Skeletal muscle cell (primary cell): ENCODE measurements at regions not wholly inside any gene's neighbourhood (a gene's known extent, or its start where the extent isn't known, plus 50 kb on each side); places are given as distances from the start of the nearest gene placed in this dataset.
"Not testable (repeated sequence)": the region's sequence is repeated elsewhere in the genome, so short reads cannot be mapped to it uniquely, and the experiment has no call there.

ENCODE experiments used
- DNase-seq: peaks from one replicate; pipeline ENCODE4 v3.0.0-alpha.2; 2010; ENCODE audit warnings: low read depth
- H3K4me3 ChIP-seq: 2 replicates; pipeline ENCODE4 v1.5.1; 2011; ENCODE audit warnings: low read depth, mild to moderate bottlenecking, control low read depth, low read length, moderate library complexity

DNA sequence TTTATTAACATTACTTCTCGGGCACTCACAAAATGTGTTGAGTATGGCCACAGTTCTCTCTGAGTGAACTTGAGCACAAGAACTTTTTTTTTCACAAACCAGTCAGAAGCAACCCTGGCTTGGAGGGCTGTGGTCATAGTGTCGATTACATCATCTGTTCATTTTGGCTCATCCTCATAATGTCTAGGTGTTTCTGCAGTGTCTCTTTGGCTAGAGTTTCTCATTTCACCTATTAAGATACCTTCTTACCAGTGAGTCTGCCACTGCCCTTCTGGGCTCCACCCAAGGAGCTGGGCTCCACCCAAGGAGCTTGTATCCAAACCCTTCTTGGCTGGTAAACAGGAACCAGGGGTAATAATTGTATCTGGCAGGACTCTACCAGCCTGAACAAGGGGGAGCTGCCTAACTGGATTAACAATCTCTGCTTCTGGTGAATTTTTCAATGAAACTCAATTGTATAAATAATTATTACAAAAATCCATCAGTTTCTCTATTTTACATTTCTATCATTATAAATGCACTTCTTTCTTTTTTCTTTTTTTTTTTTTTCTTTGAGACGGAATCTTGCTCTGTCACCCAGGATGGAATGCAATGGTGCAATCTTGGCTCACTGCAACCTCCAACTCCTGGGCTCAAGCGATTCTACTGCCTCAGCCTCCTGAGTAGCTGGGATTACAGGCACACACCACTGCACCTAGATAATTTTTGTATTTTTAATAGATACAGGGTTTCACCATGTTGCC is 667.7 kb upstream of the SLIT2 start:
- peak; percentile 43 for DNase-seq
- H3K4me3 ChIP-seq: no peak overlapping the region

DNA sequence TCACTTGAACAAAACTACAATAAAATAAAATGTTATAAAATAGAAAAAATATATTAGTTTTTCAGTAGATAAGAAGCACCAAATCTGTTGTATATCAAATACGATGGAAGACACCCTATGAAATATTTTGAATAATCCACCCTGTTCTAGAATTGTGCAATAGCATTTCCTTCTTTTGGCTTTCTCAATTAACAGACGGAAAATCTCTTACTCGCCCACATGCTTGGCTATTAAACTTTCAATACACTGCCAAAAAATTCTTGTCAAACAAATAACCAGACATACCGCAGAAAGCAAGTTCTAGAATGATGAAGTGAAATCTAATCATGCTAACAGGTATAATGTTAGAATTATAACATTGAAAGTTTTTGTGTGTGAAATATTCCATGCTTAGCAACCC is 671.6 kb upstream of the SLIT2 start:
- no peak overlapping the region for H3K4me3 ChIP-seq
- peak; percentile 14 for DNase-seq

DNA sequence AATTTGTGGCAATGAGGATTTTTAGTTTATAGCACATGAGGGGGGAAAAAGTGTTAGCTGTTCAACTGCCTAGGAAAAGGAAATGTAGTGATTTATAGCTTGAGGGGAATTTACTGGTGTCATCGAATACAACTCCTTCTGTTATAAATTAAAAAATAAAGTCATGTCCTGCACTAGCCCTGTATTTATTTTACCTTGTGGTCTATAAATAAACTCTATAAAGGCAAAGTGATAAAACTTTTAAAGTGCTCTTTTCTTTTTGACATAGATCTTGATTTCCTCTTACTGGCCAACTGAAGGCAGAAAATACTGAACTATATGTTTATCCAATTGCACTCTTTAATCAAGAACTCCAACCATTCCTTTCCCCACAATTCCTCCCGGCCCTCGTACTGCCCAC is 672.1 kb upstream of the SLIT2 start:
- H3K4me3 ChIP-seq: no peak overlapping the region
- DNase-seq: no peak

DNA sequence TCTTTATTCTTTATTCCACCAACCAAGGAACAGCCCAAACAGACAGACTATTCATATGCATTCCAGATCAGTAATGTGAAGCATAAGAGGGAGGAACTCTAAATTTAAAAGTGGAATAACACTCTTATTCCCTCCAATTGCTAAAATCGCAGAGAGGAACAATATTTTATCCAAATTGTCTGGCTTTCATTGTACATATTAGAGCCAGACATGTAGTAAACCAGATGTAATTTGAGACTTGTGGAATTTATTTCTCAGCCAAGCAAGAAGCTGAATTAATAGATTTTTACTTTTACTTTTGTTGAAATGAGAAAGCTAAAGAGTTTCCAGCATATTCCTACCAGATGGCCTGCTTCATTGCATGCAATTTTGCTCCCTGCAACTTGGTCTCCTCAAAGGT is 674.6 kb upstream of the SLIT2 start:
- no peak overlapping the region for H3K4me3 ChIP-seq
- no peak for DNase-seq

DNA sequence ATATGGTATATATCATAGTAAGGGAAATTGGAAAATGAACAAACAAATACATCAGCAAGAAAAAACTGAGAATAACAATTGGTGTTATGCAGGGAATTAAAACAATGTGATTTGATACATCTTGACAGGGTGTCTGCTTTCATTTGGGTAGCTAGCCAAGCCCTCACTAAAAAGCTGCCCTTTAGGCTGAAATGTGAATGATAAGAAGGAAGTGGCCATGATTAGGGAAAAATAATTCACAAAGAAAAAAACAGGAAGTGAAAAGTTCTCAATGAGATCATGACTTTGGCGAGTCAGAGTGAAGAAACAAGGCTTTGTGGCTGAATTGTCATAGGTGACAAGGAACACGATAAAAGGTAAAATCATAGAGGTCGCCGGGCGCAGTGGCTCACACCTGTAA is 675.8 kb upstream of the SLIT2 start:
- DNase-seq: no peak
- no peak overlapping the region for H3K4me3 ChIP-seq

DNA sequence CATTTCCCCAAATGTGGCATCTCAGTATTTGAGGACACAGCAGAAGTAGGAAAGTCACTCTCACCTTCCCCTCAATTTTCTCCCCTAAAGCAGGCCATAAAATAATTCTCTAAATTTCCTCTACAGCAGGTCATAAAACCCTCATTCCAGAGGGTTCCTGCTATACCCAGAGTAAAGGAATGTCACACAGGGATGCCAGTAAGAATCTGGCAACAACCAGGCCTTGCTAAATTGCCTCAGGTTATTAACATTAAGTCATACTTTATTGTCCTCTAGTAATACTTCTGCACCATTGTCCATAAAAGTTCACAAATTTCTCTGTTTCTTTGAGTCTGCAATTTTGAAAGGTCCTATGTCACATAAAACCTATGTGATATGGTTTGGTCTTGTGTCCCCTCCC is 685.7 kb upstream of the SLIT2 start:
- no peak overlapping the region for H3K4me3 ChIP-seq
- no peak for DNase-seq

DNA sequence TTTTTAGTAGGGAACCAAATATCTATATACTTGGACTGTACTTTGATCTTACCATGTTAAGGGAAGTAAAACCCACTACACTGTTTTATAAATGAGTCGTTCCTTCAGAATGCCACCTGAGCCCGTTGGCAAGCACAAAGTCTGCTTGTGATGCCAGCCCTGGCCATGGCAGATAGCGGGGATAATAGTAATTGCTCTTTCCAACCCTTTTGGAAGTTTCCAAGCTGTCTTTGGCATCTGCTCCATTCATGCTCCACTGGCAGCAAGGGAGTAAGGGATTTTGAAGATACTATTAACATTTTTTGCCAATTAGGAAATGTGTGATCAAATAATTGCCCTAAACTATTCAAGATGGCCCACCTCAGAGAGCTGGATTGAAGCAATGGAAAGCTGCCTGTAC is 689.2 kb upstream of the SLIT2 start:
- no peak overlapping the region for H3K4me3 ChIP-seq
- DNase-seq: no peak

DNA sequence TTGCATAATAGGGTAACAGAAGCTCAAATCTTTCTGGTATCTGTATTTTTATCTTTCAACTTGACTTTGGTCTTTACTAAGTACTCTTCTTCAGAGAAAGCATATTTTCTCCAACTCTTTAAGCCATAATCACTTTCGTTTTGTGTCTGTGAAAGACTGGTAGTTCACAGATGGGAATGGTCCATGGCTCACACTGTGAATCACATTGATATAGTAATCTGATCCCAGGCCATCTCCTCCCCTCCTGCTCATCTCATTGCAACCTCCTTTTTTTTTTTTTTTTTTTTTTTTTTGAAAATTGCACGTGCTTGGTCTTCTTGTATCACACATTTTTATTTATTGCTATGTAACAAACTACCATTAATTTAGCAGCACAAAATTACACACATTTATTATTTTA is 694.5 kb upstream of the SLIT2 start:
- H3K4me3 ChIP-seq: no peak overlapping the region
- DNase-seq: peak; percentile 0

DNA sequence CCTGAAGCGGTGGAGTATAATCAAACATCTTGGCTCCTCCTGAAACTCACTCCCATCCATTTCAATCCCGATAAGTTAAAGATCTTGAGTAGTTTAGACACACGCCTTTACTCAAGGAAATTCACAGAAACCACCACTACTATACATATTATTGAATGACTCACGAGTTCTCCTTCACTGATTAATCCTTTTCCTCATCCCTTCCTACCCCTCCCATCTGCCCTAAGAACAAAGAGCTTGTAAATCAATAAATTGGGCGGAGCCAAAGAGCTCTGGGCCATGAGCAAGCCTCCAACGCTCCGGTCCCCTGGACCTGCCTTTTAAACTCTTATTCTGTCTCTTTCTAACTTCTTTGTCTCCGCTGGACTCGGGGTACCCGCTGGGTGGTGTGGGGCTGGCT is 695.4 kb upstream of the SLIT2 start:
- DNase-seq, H3K4me3 ChIP-seq: not testable (repeated sequence)

DNA sequence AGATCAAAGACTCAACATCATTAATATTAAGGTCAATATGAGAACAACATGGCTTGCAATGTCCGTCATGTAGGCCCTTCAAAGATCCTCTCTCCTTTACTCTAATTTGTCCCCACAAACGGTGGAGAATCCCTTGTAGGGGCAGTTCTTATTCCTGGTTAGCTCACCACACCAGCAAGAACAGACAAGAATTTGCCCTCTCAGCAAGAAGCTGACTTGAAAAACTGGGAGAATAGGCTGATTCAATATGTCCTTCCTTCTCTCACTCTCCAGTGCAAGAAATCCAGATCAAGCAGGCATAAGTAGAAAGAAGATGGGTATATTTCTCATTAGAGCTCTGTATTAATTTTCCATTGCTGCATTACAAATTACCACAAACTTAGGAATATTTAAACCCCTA is 704.2 kb upstream of the SLIT2 start:
- no peak for DNase-seq
- H3K4me3 ChIP-seq: no peak overlapping the region

DNA sequence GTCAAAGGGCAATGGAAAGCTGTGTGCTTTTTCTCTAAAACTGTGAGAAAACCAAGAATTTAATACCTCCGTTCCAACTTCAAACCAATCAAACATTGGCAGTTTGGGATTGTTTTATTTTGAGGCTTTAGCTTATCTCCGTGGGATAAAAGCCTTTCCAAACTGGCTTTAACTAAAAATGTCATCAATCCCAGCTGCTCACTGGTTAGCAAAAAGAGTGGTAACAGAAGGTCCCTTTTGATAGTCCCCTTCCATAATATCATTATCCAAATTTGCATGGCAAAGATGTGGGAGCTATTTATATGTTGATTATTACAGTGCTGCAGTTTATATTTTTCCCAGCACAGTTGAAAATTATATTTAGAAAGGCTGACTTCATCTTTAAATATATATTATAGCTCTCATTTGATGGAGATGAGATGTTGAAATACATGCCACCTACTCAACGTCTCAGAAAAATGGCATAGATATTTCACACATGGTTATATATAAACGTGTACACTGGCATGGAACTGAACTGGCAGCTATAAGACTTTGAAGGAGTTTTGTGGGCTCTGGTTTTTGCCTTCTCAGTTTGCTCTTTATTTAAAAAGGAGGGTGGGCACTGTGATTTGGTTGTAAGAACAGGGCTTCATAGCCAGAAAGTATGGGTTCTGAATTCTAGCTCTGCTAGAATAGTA is 707.1 kb upstream of the SLIT2 start:
- DNase-seq: no peak
- no peak overlapping the region for H3K4me3 ChIP-seq

DNA sequence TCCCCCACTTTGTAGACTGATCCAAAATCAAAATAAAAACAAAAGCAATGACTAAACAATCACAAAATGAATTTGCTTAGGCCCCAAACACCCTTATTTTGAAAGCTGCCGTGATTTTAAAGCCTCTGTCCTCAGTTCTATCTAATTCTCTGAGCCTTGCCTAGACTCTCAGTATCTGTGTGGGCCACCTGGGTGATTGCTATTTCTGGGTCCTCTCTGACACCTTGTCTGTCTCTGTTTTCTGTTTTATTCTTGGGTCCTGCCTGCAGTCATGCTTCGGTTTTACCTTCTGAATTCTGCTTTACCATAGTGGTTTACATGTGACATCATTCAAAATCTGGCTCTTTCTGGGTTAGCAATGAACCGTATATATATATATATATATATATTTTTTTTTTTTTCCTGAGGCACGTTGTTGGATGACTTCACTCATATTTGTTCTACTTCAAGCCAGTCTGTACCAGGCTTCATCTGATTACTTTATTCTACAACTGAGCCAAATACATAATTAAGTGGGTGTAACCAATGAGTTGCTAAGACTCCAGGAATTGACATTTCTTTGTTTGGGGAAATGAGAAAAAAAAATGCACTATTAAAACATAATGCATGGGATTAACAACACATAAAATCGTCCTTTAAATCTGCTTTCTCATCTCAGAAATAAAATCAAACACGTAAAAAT is 710.7 kb upstream of the SLIT2 start:
- H3K4me3 ChIP-seq: no peak overlapping the region
- no peak for DNase-seq

DNA sequence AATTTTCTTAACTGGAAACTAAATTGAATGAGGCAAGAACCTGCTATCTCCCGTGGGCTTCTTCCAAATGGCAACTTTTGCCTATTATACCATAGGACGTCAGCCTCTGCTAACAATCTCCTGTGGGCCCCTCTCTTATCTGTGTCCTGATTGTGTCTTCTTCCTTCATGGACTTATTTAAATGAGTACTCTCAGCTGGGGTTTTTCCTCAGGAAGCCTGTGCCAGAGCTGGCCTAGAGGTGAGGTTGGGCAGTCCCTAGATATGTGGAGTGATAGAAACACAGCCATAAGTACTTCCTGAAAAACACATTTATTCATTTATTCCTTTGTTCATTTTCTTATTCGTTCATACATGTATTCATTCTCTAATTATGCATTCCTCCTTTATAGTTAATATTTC is 712.5 kb upstream of the SLIT2 start:
- DNase-seq: no peak
- H3K4me3 ChIP-seq: no peak overlapping the region

DNA sequence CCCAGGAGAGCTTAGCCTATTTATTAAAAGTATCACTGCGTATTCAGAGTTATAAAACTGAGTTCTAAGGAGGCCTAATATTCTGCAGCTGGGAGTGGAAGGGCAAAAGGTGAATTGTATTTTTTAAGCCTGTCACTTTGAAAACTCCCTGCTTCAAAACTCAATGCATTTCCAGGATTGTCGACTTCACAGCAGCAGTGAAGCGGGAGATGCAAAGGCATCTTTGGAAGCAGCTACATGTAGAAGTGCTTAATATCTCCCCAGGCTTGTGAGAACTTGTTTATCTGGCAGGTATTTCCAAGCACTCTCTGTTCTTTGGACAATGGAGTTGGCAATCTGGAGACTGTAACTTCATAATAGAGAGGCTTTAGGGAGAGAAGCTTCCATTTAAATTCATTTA is 717.5 kb upstream of the SLIT2 start:
- no peak overlapping the region for H3K4me3 ChIP-seq
- DNase-seq: no peak

DNA sequence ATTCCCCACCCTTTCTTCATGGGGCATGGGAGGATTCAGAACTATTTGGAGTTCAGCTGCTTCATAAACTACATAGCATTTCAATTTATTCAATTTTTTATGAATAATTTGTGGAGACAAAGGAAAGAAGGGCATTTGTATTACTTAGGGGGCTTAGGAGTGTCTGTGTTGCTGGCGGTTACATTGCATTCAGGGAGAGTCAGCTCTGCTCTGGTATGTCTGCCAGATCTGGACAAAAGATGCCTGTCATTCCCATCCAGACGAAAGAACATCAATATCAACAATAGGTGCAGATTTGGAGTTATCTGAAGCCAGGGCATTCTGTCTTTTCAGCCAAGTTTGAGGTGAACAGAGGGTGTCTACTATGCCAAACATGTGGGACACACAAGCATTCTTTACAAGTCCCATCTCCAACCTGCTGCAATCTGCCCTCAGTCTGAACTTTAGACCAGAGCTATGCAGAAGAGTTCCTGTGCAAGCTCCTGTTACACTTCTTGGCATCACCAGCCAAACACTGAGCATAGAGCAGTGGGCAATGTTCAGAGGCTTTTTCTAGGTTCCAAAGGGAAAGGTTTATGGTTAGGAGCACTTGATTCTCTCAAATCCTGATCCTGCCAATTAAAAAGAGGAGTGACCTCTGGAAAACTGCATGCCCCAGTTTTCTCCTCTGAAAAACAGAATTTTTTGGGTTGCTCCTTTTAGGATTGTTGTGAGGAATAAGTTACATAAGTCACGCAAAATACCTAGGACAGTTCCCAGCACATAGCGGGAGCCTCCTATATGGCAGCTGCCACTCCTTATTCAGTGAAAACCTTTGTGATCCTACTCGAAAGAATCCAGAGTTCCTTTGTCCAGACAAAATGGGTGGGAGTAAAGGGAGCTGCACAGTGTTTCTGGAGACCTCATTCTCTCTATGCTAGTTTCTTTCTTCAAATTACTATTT is 719.5 kb upstream of the SLIT2 start:
- no peak for DNase-seq
- H3K4me3 ChIP-seq: no peak overlapping the region

DNA sequence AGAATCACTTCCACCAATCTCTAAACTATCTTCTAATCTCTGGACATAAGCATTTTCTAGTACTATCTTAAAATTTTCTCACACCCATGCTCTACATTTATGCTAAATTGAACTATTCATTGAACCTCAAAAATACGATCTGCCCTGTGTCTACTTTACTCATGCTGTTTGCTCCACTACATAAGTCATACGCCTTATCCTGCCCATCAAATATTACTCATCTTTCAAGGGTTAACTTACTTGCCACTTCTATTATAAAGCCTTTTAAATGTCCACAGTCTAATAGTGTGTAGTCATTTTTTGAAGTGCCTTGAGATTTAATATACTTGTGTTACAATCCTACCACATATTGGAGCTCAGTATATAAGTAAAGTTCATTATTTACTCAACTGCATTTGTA is 727.7 kb upstream of the SLIT2 start:
- DNase-seq: no peak
- H3K4me3 ChIP-seq: no peak overlapping the region

DNA sequence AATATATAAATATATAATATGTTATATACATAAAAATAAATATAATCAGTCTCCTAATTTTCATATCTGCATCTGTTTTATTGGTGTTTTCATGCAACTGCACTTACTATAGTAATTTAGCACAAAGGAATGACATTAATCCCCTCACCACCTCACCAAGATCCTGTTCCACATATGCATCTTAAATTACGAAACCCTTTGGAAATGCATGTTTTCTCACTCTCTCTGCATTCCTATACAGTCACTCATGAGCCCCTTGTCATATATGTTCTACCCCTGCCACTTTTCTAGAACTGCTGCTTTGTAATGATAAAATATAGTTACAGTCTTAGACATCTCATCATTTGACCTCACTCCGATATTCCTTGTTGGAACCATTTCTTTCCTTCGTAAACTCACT is 728.7 kb upstream of the SLIT2 start:
- DNase-seq: no peak

DNA sequence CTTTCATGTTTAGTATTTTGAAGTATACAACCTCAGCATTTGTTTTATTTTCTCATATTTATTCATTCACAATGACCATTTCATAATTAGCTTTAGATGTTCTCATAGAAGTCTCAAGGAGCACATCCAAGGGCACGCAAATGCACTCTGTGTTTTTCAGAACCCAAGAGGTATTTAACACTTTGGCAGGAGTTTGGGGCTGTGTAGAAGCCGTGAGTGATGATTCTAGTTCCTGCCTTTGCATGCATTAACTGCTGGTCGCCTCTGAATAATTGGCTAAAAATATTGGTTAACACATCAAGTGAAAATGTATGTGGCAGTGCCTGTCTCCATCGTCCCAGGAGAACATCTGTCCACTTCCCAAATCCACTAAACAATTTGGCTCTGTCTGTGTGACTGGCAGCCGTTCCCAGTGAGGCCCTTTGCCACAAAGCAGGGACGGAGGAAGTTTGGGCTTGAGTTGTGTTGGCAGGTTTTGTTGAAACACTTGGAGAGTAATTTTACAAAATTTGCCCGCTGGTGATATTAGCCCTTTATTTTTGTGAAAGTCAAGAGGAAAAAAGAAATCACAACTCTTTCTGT is 730.7 kb upstream of the SLIT2 start:
- no peak overlapping the region for H3K4me3 ChIP-seq
- DNase-seq: no peak

More for the DNA sequence above, 728.7 kb upstream of the SLIT2 start:
- no peak overlapping the region for H3K4me3 ChIP-seq

DNA sequence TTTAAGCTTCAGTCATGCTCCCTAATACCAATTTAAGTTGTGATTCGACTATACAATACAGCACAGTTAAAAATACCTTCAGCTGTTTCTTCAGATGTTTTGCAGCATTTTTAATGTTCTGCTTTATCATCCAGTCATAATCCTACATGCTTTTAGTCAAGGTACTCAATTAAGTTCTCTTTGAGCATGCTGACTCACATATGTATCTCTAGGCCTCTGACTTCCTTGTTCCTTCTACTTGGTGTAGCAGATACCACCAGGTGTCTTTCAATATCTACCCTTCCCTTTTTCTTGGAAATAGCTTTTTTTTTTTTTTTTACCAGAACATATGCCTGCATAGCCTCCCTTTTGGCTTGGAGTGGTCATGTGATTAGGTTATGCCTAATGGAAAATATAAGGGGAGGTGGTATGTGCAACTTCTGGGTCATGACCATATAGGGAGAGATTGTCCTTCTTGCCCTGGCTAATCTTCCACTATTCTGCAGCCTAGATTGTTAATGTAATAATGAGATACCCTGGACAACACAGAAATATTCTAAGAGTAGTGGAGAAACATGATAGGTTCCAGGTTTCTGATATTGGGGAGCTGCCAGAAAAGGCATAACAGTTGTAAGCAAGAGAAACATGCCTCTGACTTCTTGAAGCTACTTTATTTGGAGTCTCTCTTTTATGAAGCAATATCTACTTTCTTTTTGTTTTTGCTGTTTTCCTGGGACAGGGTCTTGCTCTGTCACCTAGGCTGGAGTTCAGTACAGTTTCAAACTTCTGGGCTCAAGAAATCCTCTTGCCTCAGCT is 737.2 kb upstream of the SLIT2 start:
- H3K4me3 ChIP-seq: no peak overlapping the region
- no peak for DNase-seq
